Rectal smooth muscle tissue (tissue), 1 donor: ENCODE measurements at regions not wholly inside any gene's neighbourhood (a gene's known extent, or its start where the extent isn't known, plus 50 kb on each side); places are given as distances from the start of the nearest gene placed in this dataset.
"Not testable (repeated sequence)": the region's sequence is repeated elsewhere in the genome, so short reads cannot be mapped to it uniquely, and the experiment has no call there.

ENCODE experiments used
- H3K27ac ChIP-seq: one replicate; pipeline ENCODE4 v1.7.0; 2013; ENCODE audit warnings: low read depth, low read length, inconsistent platforms
- H3K27me3 ChIP-seq: one replicate; pipeline ENCODE4 v1.7.0; 2013; ENCODE audit warnings: low read length; ENCODE audit not compliant: control insufficient read depth, insufficient read depth
- H3K36me3 ChIP-seq: one replicate; pipeline ENCODE4 v1.7.0; 2013; ENCODE audit warnings: low read length; ENCODE audit not compliant: control insufficient read depth, insufficient read depth
- H3K4me1 ChIP-seq: one replicate; pipeline ENCODE4 v1.7.0; 2013; ENCODE audit warnings: low read length; ENCODE audit not compliant: control insufficient read depth, insufficient read depth
- H3K4me3 ChIP-seq: one replicate; pipeline ENCODE4 v1.7.0; 2013; ENCODE audit warnings: low read length
- H3K9ac ChIP-seq: one replicate; pipeline ENCODE4 v1.7.0; 2013; ENCODE audit warnings: low read length

GRCh38 chr7:9488555-9488954, 1055.1 kb downstream of the NXPH1 start:
- Histone ChIP-seq H3K27ac (no peak overlapping the region), H3K27me3 (no peaks in the 10 kb centered on the region), H3K9ac (no peak overlapping the region), H3K36me3 (no peaks in the 10 kb centered on the region), H3K4me1 (no peaks in the 10 kb centered on the region), H3K4me3 (no peak overlapping the region)

- H3K4me1 ChIP-seq = no peaks in the 10 kb centered on the region
Observed at GRCh38 chr7:9498303-9498702, 1064.9 kb downstream of the NXPH1 start.

GRCh38 chr7:9502269-9502668, 1068.9 kb downstream of the NXPH1 start:
- Histone ChIP-seq H3K36me3 (no peaks in the 10 kb centered on the region), H3K27ac (no peak overlapping the region), H3K4me3 (no peak overlapping the region), H3K9ac (no peak overlapping the region), H3K27me3 (no peaks in the 10 kb centered on the region), H3K4me1 (no peaks in the 10 kb centered on the region)

More at GRCh38 chr7:9498303-9498702, 1064.9 kb downstream of the NXPH1 start:
- Histone ChIP-seq H3K27me3 (no peaks in the 10 kb centered on the region), H3K9ac (no peak overlapping the region), H3K4me3 (no peak overlapping the region), H3K36me3 (no peaks in the 10 kb centered on the region), H3K27ac (no peak overlapping the region)

- Histone ChIP-seq H3K36me3 (no peaks in the 10 kb centered on the region), H3K4me3 (no peak overlapping the region), H3K27ac (no peak overlapping the region), H3K27me3 (no peaks in the 10 kb centered on the region), H3K4me1 (no peaks in the 10 kb centered on the region), H3K9ac (no peak overlapping the region)
Observed at GRCh38 chr7:9504678-9505077, 1071.3 kb downstream of the NXPH1 start.

- Histone ChIP-seq H3K36me3 (no peaks in the 10 kb centered on the region), H3K9ac (no peak overlapping the region), H3K4me1 (no peaks in the 10 kb centered on the region), H3K27ac (no peak overlapping the region), H3K4me3 (no peak overlapping the region), H3K27me3 (no peaks in the 10 kb centered on the region)
Observed at GRCh38 chr7:9505516-9505915, 1072.1 kb downstream of the NXPH1 start.

- no peaks in the 10 kb centered on the region for H3K27me3 ChIP-seq
- H3K9ac ChIP-seq = no peak overlapping the region
- no peak overlapping the region for H3K4me3 ChIP-seq
- no peaks in the 10 kb centered on the region for H3K36me3 ChIP-seq
- no peaks in the 10 kb centered on the region for H3K4me1 ChIP-seq
- no peak overlapping the region for H3K27ac ChIP-seq
Observed at GRCh38 chr7:9507290-9507689, 1073.9 kb downstream of the NXPH1 start.

GRCh38 chr7:9516662-9517061, 1083.3 kb downstream of the NXPH1 start:
- H3K27ac ChIP-seq = no peak overlapping the region
- no peak overlapping the region for H3K9ac ChIP-seq
- no peaks in the 10 kb centered on the region for H3K27me3 ChIP-seq
- no peak overlapping the region for H3K4me3 ChIP-seq
- no peaks in the 10 kb centered on the region for H3K4me1 ChIP-seq
- H3K36me3 ChIP-seq = no peaks in the 10 kb centered on the region

GRCh38 chr7:9523579-9523978, 1090.2 kb downstream of the NXPH1 start:
- no peaks in the 10 kb centered on the region for H3K36me3 ChIP-seq
- H3K27ac ChIP-seq = no peak overlapping the region
- H3K4me1 ChIP-seq = no peaks in the 10 kb centered on the region
- H3K27me3 ChIP-seq = no peaks in the 10 kb centered on the region
- H3K9ac ChIP-seq = no peak overlapping the region
- no peak overlapping the region for H3K4me3 ChIP-seq

- not testable (repeated sequence) for H3K4me1 ChIP-seq, H3K4me3 ChIP-seq, H3K36me3 ChIP-seq, H3K27me3 ChIP-seq, H3K9ac ChIP-seq, H3K27ac ChIP-seq
Observed at GRCh38 chr7:9552431-9552830, 1119.0 kb downstream of the NXPH1 start.

- H3K27me3 ChIP-seq = no peaks in the 10 kb centered on the region
- H3K9ac ChIP-seq = no peak overlapping the region
- H3K4me1 ChIP-seq = no peaks in the 10 kb centered on the region
- H3K27ac ChIP-seq = no peak overlapping the region
- no peaks in the 10 kb centered on the region for H3K36me3 ChIP-seq
- no peak overlapping the region for H3K4me3 ChIP-seq
Observed at GRCh38 chr7:9557853-9558252, 1124.4 kb downstream of the NXPH1 start.

- Histone ChIP-seq H3K27ac (no peak overlapping the region), H3K36me3 (no peaks in the 10 kb centered on the region), H3K4me3 (no peak overlapping the region), H3K4me1 (no peaks in the 10 kb centered on the region), H3K9ac (no peak overlapping the region), H3K27me3 (no peaks in the 10 kb centered on the region)
Observed at GRCh38 chr7:9575716-9576115, 1142.3 kb downstream of the NXPH1 start.

- Histone ChIP-seq H3K4me1 (no peaks in the 10 kb centered on the region), H3K27me3 (no peaks in the 10 kb centered on the region), H3K36me3 (no peaks in the 10 kb centered on the region), H3K4me3 (no peak overlapping the region), H3K27ac (no peak overlapping the region), H3K9ac (no peak overlapping the region)
Observed at GRCh38 chr7:9582824-9583223, 1149.4 kb downstream of the NXPH1 start.

- Histone ChIP-seq H3K36me3 (no peaks in the 10 kb centered on the region), H3K4me1 (no peaks in the 10 kb centered on the region), H3K27ac (no peak overlapping the region), H3K9ac (no peak overlapping the region), H3K4me3 (no peak overlapping the region), H3K27me3 (no peaks in the 10 kb centered on the region)
Observed at GRCh38 chr7:9598411-9598810, 1165.0 kb downstream of the NXPH1 start.
